Stimulated activated CD4-positive, alpha-beta T cell treated with anti-CD3 and anti-CD28 coated beads, Interleukin-4, amount 100 ng/mL, for 1 hour (primary cell): ENCODE measurements at regions not wholly inside any gene's neighbourhood (a gene's known extent, or its start where the extent isn't known, plus 50 kb on each side); places are given as distances from the start of the nearest gene placed in this dataset.
"Not testable (repeated sequence)": the region's sequence is repeated elsewhere in the genome, so short reads cannot be mapped to it uniquely, and the experiment has no call there.

Source experiments
- DNase-seq: peaks from one replicate; pipeline ENCODE4 v3.0.0-alpha.2; 2020

- DNase-seq = no peak
Measured at GRCh38 chr6:150684161-150684560, 84.5 kb downstream of the PLEKHG1 start.

DNA sequence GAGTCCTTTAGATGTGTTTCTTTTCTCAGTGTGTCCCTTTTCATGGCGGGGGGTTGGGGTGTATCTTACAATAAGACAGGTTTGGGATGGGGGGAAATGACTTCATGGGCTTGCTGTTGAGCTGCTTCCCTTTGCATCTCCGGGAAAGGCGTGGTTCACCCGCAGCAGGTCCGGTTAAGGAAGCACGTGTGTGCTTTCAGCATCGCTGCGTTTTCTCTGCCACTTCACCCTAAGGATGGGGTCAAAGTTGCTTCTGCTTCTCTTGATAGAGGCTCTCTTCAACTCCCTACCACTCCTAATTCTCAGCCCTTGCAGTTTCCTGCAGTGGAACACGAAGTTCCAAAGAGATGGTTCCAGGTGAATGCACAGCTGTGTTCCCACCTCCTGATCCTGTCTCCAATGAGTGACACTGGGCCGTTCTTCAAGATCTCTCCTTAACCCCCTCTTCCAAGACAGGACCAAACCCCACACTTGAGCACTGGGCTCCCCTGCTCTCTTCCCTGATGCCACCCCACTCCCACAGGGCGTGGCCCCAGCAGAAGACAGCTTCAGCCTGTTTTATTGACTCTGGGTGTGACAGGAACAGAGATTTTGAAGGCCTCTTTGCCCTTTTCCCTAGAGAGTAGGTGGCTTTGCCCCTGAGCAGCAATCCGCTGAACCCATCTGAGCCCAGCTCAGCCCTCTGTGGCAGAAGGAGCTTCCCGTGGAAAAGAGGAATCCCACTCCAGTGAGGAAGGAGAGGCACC lies 85.2 kb downstream of the PLEKHG1 start:
- DNase-seq = no peak

GRCh38 chr6:150685860-150686259 lies 86.2 kb downstream of the PLEKHG1 start:
- peak; percentile 52 for DNase-seq

- no peak for DNase-seq
Measured at GRCh38 chr6:150686566-150686965, 86.9 kb downstream of the PLEKHG1 start.

DNA sequence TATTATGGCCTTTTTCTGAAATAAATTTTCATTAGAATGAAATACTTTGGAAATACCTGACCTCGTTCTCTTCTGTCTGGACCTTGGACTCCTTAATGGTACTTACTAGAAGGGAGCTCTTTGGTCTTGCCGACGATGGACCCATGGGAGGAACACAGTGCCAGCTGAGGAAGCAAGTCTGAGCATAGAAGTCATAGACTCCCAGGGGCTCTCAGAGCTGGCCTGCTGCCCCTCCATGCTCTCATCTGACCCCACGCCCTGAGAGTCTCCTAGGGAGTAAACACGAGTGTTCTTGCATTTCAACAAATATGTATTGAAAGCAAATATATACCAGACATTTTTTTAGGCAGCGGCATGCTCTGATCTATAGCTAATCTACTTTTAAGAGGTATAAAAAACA lies 87.8 kb downstream of the PLEKHG1 start:
- DNase-seq = no peak

- no peak for DNase-seq
Measured at GRCh38 chr6:150689900-150690590, 90.4 kb downstream of the PLEKHG1 start.

GRCh38 chr6:150690681-150691080 lies 91.0 kb downstream of the PLEKHG1 start:
- no peak for DNase-seq

DNA sequence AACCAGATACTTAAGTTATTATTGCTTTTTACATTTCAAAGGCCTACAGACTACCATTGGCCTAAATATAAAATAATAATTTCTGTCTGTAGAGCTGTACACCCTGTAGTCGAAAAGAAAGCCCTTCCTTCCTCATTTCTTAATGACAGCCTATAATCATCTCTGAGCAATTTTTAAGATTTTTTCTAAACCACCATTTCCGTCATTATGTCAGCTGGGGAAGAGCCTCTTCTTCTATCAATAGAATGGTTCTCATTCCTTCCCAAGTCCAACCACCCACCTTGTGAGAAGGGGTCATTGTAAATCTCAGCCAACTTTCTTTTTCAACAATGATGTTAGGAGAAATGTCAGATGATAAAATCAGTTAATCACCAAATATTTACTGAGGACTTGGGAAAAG lies 91.8 kb downstream of the PLEKHG1 start:
- DNase-seq = no peak

- no peak for DNase-seq
Measured at GRCh38 chr6:150692604-150693003, 92.9 kb downstream of the PLEKHG1 start.

DNA sequence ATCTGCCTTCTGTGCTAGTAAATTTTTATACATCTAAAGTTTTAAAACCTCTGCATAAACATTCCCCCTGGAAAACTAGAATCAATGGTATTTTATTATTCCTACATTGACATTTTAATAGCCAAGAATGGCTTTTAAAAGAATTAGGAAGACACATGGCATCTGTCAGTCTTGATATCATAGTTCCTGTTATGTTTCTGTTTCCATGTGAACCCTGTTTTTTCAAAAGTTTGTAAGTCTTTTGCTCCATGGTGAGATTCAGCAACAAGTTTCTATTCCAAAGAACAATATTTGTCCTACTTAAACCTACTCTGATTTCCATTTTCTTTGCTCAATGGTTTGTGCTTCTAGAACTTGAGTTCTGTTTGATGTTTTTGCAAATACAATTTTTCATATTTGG lies 95.2 kb downstream of the PLEKHG1 start:
- DNase-seq = no peak

- no peak for DNase-seq
Measured at GRCh38 chr6:150695652-150696051, 96.0 kb downstream of the PLEKHG1 start.

- DNase-seq = no peak
Measured at GRCh38 chr6:150696190-150696589, 96.5 kb downstream of the PLEKHG1 start.

- not testable (repeated sequence) for DNase-seq
Measured at GRCh38 chr6:150696918-150697317, 97.2 kb downstream of the PLEKHG1 start.

DNA sequence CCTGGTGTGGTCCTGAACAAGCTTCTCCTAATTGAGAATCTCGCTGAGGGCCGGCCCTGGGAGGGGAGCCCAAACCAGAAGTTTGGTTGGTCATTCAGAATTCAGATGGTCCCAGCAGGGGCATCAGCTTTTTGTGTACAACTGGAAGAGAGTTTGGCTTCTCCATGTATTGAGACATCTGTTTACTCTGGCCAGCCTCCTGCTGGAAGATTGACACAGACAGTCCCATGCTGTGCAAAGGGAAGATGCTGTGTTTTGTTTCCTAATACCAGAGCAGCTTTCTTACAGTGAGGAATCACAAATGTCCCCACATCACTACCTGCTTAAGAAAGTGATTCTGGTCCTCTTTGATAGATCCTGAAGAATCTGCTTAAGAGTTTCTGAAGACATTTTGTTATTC lies 97.8 kb downstream of the PLEKHG1 start:
- no peak for DNase-seq

- DNase-seq = no peak
Measured at GRCh38 chr6:150698391-150698790, 98.7 kb downstream of the PLEKHG1 start.

DNA sequence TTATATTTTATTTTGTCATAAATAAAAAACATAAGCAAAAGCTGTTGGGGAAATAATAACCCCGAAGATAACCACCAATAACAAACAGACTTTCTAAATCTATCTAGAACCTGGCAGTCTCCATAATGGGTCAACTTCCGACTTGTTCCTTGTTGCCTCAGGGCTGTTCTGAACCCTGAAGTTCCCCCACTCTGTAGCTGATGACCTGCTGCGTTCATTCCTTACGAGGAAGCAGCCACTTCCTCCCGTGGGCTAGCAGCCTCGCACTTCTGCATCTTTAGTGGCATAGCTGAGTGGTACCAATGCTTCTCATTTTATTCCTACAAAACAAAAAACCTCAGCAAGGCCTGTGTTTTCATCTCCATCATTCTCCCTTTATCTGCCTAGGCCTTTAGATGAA lies 103.0 kb downstream of the PLEKHG1 start:
- DNase-seq = no peak

DNA sequence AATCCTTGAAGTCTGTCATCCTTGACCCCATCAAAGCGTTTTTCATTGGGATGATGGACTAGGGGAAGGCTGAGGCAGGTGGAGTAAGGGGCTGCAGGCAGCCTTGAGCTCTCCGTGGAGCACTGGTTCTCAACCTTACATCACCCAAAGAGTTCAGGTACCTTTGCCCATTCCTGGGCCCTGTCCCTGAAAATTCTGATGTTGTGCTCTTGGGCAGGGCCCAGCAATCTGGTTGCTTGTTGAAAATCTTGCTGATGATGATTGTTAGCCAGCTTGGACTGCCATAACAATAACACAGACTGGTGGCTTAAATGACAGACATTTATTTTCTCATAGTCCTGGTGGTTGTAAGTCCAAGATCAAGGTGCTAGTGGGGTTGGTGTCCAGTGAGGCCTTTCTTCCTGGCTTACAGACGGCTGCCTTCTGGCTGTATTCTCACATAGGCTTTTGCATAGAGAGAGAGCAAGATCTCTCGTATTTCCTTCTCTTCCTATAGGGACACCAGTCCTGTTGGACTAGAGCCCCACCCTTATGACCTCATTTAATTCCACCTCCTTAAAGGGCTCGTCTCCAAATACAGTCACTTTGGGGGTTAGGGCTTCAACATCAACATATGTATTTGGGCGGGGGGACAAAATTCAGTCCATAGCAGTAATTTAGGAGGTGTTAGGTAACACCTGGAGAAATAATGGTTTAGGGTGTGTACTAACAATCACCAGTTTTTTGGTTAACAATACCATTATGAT lies 104.9 kb downstream of the PLEKHG1 start:
- no peak for DNase-seq

- no peak for DNase-seq
Measured at GRCh38 chr6:150705392-150705791, 105.7 kb downstream of the PLEKHG1 start.

DNA sequence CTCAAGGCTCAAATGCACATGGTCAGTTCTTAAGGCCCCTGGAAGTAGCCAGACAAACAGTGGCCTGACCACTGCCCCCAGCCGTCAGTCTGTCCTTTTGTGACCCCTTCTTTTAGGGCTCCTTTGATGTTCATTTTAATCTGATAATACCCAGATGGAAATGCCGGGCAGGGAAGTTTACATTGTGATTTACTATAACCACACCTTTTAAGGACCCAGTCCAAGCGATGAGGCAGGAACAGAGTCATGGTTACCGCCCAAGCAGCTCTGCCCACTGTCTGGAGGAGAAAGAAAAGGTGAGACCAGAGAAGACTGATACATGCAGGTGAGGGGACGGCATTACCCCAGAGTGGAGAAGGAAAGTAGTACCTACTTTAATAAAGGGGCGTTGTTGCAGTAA lies 110.6 kb downstream of the PLEKHG1 start:
- no peak for DNase-seq

GRCh38 chr6:150711061-150711460 lies 111.4 kb downstream of the PLEKHG1 start:
- no peak for DNase-seq

DNA sequence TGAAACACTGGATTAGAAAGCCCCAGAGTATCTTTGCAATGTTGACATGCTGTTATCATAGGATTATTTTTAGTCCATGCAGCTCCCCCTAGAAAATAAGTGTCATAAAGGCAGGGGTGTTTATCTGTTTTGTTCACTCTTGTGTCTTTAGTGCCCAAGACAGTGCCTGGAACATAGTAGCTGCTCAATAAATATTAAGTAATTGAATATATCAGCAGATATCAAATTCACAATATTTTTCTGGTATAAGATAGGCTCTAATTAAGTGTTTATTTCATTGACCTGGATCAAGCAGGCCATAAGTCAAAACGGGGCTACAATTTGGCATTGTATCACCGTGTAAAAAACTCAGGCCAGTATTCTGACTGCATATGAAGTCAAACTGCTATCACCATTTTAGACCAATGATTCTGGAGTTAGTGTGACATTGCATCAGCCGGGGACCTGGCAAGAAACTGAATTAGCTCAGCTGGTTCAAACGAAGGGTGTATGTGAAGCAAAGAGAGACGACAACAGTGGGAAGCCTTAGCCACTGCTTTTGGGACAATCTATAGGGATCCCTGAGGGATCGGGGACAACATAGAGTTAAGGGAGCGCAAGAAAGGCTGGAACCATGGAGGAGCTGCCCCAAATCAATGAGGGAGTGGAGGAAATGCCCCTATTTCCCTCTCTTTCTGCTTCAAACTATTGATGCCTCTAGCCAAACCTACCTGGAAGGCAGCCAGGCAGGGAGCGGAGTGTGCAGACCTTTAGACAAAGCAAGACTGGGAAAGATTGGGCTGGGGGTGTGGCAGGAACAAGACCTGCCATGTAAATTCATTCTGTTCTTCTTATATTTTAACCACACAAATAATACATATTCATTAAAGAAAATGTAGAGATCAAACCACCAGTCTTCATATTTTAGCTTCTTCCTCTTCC lies 112.2 kb downstream of the PLEKHG1 start:
- no peak for DNase-seq

DNA sequence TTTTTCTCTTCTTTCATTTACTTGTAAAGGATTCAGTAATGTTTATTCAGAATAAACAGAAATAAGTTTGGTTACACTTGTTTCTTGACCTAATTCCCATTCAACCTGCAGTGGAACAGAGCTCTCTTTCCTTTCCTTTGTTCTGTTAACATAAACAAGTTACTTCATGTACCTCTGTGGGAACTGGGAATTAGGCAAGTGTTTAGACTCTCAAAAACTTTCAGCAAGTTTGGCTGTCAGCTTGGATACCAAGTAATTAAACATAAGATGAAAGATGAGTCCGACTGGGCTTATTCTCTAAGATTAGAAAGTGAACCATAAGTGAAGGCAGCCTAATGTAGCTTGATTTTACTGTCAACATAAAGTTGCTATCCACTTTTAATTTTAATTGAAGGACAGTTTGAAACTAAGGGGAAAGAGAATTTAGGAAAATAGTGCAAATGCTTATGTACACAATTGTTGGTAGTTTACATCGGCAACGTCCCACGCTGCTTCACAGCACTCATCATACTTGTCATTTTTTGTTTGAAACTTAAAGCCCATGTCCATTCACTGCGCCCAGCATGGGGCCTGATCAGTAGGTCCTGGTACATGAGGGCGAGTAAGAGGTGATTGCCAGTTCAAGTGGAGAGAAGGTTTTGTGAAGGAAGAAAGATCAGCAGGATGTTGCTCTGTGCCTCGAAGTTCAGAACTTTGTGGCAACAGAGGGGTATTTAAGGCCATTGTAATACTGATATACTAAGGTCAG lies 113.0 kb downstream of the PLEKHG1 start:
- DNase-seq = no peak
